GM10248 (cell line): ENCODE measurements at regions not wholly inside any gene's neighbourhood (a gene's known extent, or its start where the extent isn't known, plus 50 kb on each side); places are given as distances from the start of the nearest gene placed in this dataset.

Experiments
- CTCF ChIA-PET: fragments of 300-600 bp; sonication (Branson Sonifier 250); formaldehyde crosslinking; extraction: SDS; loops from one replicate; lab custom pipeline; 2021; ENCODE audit warnings: antibody characterized with exemption; lab: Yijun Ruan, JAX
- POLR2A ChIA-PET: fragments of 350-650 bp; sonication (Branson Sonifier 250); formaldehyde crosslinking; extraction: SDS; loops from one replicate; lab custom pipeline; 2020; ENCODE audit warnings: antibody characterized with exemption; lab: Yijun Ruan, JAX
- DNase-seq: peaks from one replicate; pipeline ENCODE4 v3.0.0; 2012; ENCODE audit errors: extremely low spot score
- TF ChIP-seq, protein P1 (sequence below): IDR thresholded peaks from 2 replicates; pipeline ENCODE4 v1.5.1; 2012; ENCODE audit warnings: mild to moderate bottlenecking, low read depth; ENCODE audit errors: extremely low read depth, missing control alignments, control extremely low read depth

DNA sequence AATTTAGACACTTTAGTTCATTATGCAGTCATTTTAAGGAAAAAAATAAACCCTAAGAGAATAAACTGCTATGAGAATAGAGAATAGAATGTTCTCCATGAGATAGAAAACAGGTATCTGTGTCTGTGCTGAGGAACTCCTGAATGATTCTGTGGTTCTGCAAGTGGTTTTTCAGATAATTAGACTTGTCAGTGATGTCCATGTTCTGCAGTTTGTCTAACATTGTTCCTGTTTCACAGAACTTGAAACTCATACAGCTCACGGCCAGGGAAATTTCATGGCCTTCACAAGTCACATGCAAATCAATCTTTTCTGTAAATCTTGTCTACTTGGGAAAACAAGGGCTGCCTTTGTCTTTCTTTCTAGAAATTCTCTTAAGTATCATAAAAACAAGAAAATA, 73.4 kb upstream of the HMGCLL1 start:
- POLR2A ChIA-PET = no interaction called here
- DNase-seq = no peak
- CTCF ChIA-PET = interaction anchor here (0.7 kb wide), 1 partner anchor 37 kb away, joined by 3 read pairs; no protein-coding TSS in a partner anchor
- TF ChIP-seq, protein P1, sequence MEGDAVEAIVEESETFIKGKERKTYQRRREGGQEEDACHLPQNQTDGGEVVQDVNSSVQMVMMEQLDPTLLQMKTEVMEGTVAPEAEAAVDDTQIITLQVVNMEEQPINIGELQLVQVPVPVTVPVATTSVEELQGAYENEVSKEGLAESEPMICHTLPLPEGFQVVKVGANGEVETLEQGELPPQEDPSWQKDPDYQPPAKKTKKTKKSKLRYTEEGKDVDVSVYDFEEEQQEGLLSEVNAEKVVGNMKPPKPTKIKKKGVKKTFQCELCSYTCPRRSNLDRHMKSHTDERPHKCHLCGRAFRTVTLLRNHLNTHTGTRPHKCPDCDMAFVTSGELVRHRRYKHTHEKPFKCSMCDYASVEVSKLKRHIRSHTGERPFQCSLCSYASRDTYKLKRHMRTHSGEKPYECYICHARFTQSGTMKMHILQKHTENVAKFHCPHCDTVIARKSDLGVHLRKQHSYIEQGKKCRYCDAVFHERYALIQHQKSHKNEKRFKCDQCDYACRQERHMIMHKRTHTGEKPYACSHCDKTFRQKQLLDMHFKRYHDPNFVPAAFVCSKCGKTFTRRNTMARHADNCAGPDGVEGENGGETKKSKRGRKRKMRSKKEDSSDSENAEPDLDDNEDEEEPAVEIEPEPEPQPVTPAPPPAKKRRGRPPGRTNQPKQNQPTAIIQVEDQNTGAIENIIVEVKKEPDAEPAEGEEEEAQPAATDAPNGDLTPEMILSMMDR = no peak

DNA sequence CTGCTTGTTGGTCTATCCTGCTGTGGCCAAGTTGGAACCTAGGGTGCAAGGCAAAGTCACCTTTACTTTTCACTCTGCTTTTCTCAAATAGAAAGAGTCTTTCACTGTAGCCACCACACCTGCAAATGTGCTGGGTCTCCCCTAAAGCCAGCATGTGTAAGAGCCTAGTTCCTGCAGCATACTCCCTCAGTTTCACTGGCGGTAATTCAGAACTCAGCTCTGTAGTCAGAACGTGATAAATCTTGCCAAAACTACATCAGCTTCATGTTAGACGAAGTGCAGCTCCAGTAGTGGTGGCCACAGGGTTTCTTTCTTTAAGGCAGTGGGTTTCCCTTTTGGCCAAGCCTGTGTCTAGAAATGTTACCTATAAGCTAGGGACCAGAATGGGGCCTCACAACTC, 72.0 kb upstream of the HMGCLL1 start:
- CTCF ChIA-PET = interaction anchor here (0.8 to 1.5 kb wide), 3 partner anchors 8 to 16 kb away, joined by 3 to 4 read pairs (median 4); no protein-coding TSS in a partner anchor
- DNase-seq = no peak
- TF ChIP-seq, protein P1 = no peak
- POLR2A ChIA-PET = no interaction called here

- DNase-seq = no peak
- ChIA-PET POLR2A (no interaction called here), CTCF (no interaction called here)
- TF ChIP-seq, protein P1 = no peak
Measured at GRCh38 chr6:55643861-55644260, 64.9 kb upstream of the HMGCLL1 start.

- TF ChIP-seq, protein P1 = no peak
- ChIA-PET CTCF (interaction anchor here (1.1 kb wide), 1 partner anchor 9 kb away, joined by 4 read pairs; no protein-coding TSS in a partner anchor), POLR2A (no interaction called here)
- DNase-seq = no peak
Measured at GRCh38 chr6:55642366-55642765, 63.4 kb upstream of the HMGCLL1 start.

DNA sequence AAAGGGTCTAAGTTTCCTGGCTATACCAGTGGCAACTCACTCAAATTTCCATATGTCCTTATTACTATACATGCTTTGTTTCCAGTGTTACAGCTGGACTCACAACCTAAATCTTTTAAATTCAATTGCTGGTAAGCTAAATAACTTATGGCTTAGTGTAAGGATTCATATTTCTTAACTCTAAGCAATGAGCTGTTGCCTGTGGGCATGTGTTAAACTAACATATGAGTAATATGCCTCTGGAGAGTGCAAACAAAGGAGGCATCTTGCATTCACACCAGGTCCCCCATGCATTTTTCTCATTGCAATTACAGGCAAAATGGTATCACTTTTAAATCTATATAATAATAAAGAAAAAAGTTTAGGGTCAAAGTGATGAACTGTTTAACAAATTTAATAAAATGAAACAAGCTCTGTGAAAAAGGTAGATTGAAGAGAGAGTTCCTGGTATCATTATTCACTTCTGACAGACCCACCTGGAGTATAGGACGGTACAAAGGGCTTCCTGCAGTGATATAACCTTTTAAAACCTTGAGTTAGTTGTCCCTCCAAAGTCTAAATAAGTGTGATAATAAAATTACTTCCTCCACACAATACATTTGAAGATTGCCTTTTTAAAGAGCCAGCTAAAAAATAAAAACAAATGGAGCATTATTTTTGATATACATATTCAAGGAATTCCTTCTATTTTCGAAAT, 57.6 kb upstream of the HMGCLL1 start:
- no peak for DNase-seq
- ChIA-PET POLR2A (no interaction called here), CTCF (no interaction called here)
- TF ChIP-seq, protein P1 = no peak

- TF ChIP-seq, protein P1 = no peak
- no peak for DNase-seq
- ChIA-PET CTCF (no interaction called here), POLR2A (no interaction called here)
Measured at GRCh38 chr6:55633471-55633870, 54.5 kb upstream of the HMGCLL1 start.
